Natural killer cell (primary cell): ENCODE measurements at regions not wholly inside any gene's neighbourhood (a gene's known extent, or its start where the extent isn't known, plus 50 kb on each side); places are given as distances from the start of the nearest gene placed in this dataset.

Experiments
- ATAC-seq, 3 donors: fragments of 150-1000 bp in 2 of 3; fragments of 200-7000 bp in 1 of 3; cut with Tn5 transposase; 1 replicate in 1 of 3; 2 replicates in 2 of 3; pipeline ENCODE4 v1.10.0; 2021; ENCODE audit warnings: mild to moderate bottlenecking in 2 of 3, moderate library complexity in 2 of 3
- DNase-seq, 2 donors: peaks; one replicate each; pipeline versions ENCODE4 v3.0.0 to v3.0.0-alpha.2; 2013 to 2021; ENCODE audit warnings: mixed read lengths in 1 of 2
- H3K27ac ChIP-seq: one replicate; pipeline ENCODE4 v1.5.1; 2013; ENCODE audit warnings: mild to moderate bottlenecking, low read length
- H3K27me3 ChIP-seq: one replicate; pipeline ENCODE4 v1.6.1; 2013; ENCODE audit warnings: low read length; ENCODE audit not compliant: control insufficient read depth, insufficient read depth
- H3K36me3 ChIP-seq: one replicate; pipeline ENCODE4 v1.6.1; 2013; ENCODE audit warnings: low read length; ENCODE audit not compliant: control insufficient read depth, insufficient read depth
- H3K4me1 ChIP-seq: one replicate; pipeline ENCODE4 v1.6.1; 2013; ENCODE audit warnings: low read length; ENCODE audit not compliant: control insufficient read depth, insufficient read depth
- H3K4me3 ChIP-seq: one replicate; pipeline ENCODE4 v1.5.1; 2013; ENCODE audit warnings: low read length
- H3K9me3 ChIP-seq: one replicate; pipeline ENCODE4 v1.6.1; 2013; ENCODE audit warnings: low read length; ENCODE audit not compliant: control insufficient read depth, insufficient read depth
- H3K27ac Mint-ChIP-seq, 2 donors: one replicate each; pipeline ENCODE4 v1.8.0; 2022; ENCODE audit warnings: mild to moderate bottlenecking in 2 of 2, mixed read lengths in 2 of 2, moderate library complexity in 1 of 2
- H3K27me3 Mint-ChIP-seq, 2 donors: one replicate each; pipeline ENCODE4 v1.8.0; 2022; ENCODE audit warnings: low read depth in 2 of 2, mixed read lengths in 2 of 2
- H3K36me3 Mint-ChIP-seq: one replicate; pipeline ENCODE4 v1.8.0; 2022; ENCODE audit warnings: mixed read lengths
- H3K4me1 Mint-ChIP-seq, 2 donors: one replicate each; pipeline ENCODE4 v1.8.0; 2022; ENCODE audit warnings: mixed read lengths in 2 of 2
- H3K4me3 Mint-ChIP-seq: one replicate; pipeline ENCODE4 v1.8.0; 2022; ENCODE audit warnings: mild to moderate bottlenecking, moderate library complexity, mixed read lengths
- H3K9me3 Mint-ChIP-seq, 2 donors: one replicate each; pipeline ENCODE4 v1.8.0; 2022; ENCODE audit warnings: mixed read lengths in 2 of 2
- CTCF ChIP-seq: fragments of 200-600 bp; IDR thresholded peaks from one replicate; pipeline ENCODE4 v1.8.0; 2022; ENCODE audit warnings: antibody characterized with exemption
- WGBS: methylation state at CpG from one replicate; pipeline ENCODE4 v1.1.7; 2013; ENCODE audit warnings: missing lambda C conversion rate; ENCODE audit not compliant: insufficient coverage; 5-methylcytosine and 5-hydroxymethylcytosine counted together
- intact Hi-C: fragments of 100-400 bp; cut with micrococcal nuclease; formaldehyde crosslinking; loops from one replicate; pipeline ENCODE4 v1.14.2; 2022

DNA sequence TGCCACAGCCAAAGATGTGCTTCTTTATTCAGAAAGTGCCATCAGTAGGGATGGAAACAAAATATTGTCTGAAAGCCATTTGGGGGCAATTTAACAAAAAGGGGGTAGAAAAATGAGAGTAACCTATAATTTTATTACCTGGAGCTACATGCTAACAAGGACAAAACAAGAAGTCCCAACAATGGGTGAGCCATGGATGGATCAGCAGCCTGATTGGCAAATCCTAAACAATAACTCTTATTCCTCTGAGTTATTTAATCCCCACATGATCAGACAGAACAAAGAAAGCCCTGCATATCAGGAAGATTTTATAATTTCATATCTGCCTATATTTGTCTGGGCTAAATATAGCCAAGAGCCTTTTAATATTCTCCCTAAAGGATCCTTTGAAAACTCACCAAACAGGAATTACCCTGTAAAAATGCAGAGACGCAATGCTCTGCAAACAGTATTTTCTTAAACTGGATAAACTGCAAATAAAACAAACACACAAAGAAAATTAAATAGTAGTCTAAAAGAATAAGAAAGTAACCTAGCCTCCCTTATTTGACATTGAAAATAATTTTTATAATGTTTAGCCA, 483.4 kb downstream of the ZNF608 start:
- no peak overlapping the region for H3K27ac Mint-ChIP-seq
- WGBS: 100% methylated on average over 1 of the region's 1 CpG
- H3K4me1 Mint-ChIP-seq: no peaks in the 10 kb centered on the region
- H3K9me3 ChIP-seq: no peaks in the 10 kb centered on the region
- no peak overlapping the region for H3K4me3 ChIP-seq
- intact Hi-C loops: no loop called here
- no peaks in the 10 kb centered on the region for H3K4me1 ChIP-seq
- no peaks in the 10 kb centered on the region for H3K27me3 Mint-ChIP-seq
- H3K4me3 Mint-ChIP-seq: no peak overlapping the region
- H3K27ac ChIP-seq: no peak overlapping the region
- no peaks in the 10 kb centered on the region for H3K27me3 ChIP-seq
- no peaks in the 10 kb centered on the region for H3K36me3 Mint-ChIP-seq
- DNase-seq (no peak), ATAC-seq (no peak)
- peaks cover 4 to 6% of the 10 kb centered on the region in 2 donors for H3K9me3 Mint-ChIP-seq
- TF ChIP-seq CTCF: no peak
- no peaks in the 10 kb centered on the region for H3K36me3 ChIP-seq

GRCh38 chr5:124262470-124262869, 484.0 kb downstream of the ZNF608 start:
- intact Hi-C loops: no loop called here
- 91% methylated on average over 6 of the region's 6 CpGs for WGBS
- H3K36me3 ChIP-seq: no peaks in the 10 kb centered on the region

DNA sequence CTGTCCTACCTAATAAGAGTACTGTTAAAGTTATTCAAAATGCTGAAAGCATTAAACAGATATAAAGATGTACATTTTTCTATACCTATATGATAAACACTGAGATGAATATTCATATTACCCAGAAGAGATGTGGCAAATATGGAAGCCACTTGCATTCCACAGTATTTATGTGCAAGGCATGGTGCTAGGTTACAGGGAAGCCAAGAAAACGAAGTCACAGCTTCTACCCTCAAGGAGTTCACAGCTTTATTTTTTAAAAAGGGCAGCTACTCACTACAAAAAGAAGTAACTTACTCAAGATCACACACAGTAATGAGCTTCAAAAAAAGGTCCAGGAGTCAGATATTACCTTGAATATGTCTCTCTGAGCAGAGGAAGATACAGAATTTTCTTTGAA, 484.6 kb downstream of the ZNF608 start:
- Mint-ChIP-seq H3K27me3 (no peaks in the 10 kb centered on the region), H3K4me3 (no peak overlapping the region), H3K9me3 (peaks cover 5 to 7% of the 10 kb centered on the region in 2 donors), H3K27ac (no peak overlapping the region), H3K36me3 (no peaks in the 10 kb centered on the region), H3K4me1 (no peaks in the 10 kb centered on the region)
- no peak for TF ChIP-seq CTCF
- no peak overlapping the region for H3K27ac ChIP-seq
- no peaks in the 10 kb centered on the region for H3K4me1 ChIP-seq
- no peaks in the 10 kb centered on the region for H3K9me3 ChIP-seq
- H3K36me3 ChIP-seq: no peaks in the 10 kb centered on the region
- H3K4me3 ChIP-seq: no peak overlapping the region
- WGBS: 70% methylated on average over 1 of the region's 1 CpG
- intact Hi-C loops: no loop called here
- ATAC-seq: no peak
- H3K27me3 ChIP-seq: no peaks in the 10 kb centered on the region
- no peak for DNase-seq

More at GRCh38 chr5:124262470-124262869, 484.0 kb downstream of the ZNF608 start:
- ATAC-seq (no peak), DNase-seq (no peak)
- Histone ChIP-seq H3K27ac (no peak overlapping the region), H3K4me1 (no peaks in the 10 kb centered on the region), H3K4me3 (no peak overlapping the region), H3K9me3 (no peaks in the 10 kb centered on the region), H3K27me3 (no peaks in the 10 kb centered on the region)
- H3K9me3 Mint-ChIP-seq: peaks cover 5 to 7% of the 10 kb centered on the region in 2 donors
- no peaks in the 10 kb centered on the region for H3K4me1 Mint-ChIP-seq
- no peak overlapping the region for H3K27ac Mint-ChIP-seq
- H3K4me3 Mint-ChIP-seq: no peak overlapping the region
- H3K27me3 Mint-ChIP-seq: no peaks in the 10 kb centered on the region
- H3K36me3 Mint-ChIP-seq: no peaks in the 10 kb centered on the region
- no peak for TF ChIP-seq CTCF

- Histone ChIP-seq H3K4me3 (no peak overlapping the region), H3K27me3 (no peaks in the 10 kb centered on the region), H3K27ac (no peak overlapping the region), H3K9me3 (no peaks in the 10 kb centered on the region), H3K4me1 (no peaks in the 10 kb centered on the region), H3K36me3 (no peaks in the 10 kb centered on the region)
- intact Hi-C loops: no loop called here
- Mint-ChIP-seq H3K27ac (no peak overlapping the region), H3K9me3 (peaks cover 7 to 9% of the 10 kb centered on the region in 2 donors), H3K27me3 (no peaks in the 10 kb centered on the region), H3K4me1 (no peaks in the 10 kb centered on the region), H3K4me3 (no peak overlapping the region), H3K36me3 (peaks cover 8% of the 10 kb centered on the region)
- no peak for TF ChIP-seq CTCF
- no peak for DNase-seq
- ATAC-seq: no peak
- 88% methylated on average over 10 of the region's 10 CpGs for WGBS
These were observed 485.4 kb downstream of the ZNF608 start for GRCh38 chr5:124260921-124261515.
